Mucosa of stomach (tissue), 1 donor: ENCODE measurements at regions not wholly inside any gene's neighbourhood (a gene's known extent, or its start where the extent isn't known, plus 50 kb on each side); places are given as distances from the start of the nearest gene placed in this dataset.
A peak's percentile ranks its signal among the peaks of the same experiment; 100 is the strongest.

Experiments
- H3K27me3 ChIP-seq: one replicate; pipeline ENCODE4 v1.7.0; 2013; ENCODE audit warnings: mild to moderate bottlenecking, low read length; ENCODE audit not compliant: control insufficient read depth, insufficient read depth
- H3K36me3 ChIP-seq: one replicate; pipeline ENCODE4 v1.7.0; 2013; ENCODE audit warnings: low read length; ENCODE audit not compliant: control insufficient read depth, insufficient read depth
- H3K4me1 ChIP-seq: one replicate; pipeline ENCODE4 v1.7.0; 2013; ENCODE audit warnings: mild to moderate bottlenecking, low read length; ENCODE audit not compliant: control insufficient read depth, insufficient read depth
- H3K4me3 ChIP-seq: one replicate; pipeline ENCODE4 v1.7.0; 2013; ENCODE audit warnings: low read length
- H3K9ac ChIP-seq: one replicate; pipeline ENCODE4 v1.7.0; 2013; ENCODE audit warnings: mild to moderate bottlenecking, low read length, moderate library complexity
- H3K9me3 ChIP-seq: one replicate; pipeline ENCODE4 v1.7.0; 2013; ENCODE audit warnings: mild to moderate bottlenecking, low read length, moderate library complexity; ENCODE audit not compliant: control insufficient read depth
- donor health status: Pancreatic carcinoma.

DNA sequence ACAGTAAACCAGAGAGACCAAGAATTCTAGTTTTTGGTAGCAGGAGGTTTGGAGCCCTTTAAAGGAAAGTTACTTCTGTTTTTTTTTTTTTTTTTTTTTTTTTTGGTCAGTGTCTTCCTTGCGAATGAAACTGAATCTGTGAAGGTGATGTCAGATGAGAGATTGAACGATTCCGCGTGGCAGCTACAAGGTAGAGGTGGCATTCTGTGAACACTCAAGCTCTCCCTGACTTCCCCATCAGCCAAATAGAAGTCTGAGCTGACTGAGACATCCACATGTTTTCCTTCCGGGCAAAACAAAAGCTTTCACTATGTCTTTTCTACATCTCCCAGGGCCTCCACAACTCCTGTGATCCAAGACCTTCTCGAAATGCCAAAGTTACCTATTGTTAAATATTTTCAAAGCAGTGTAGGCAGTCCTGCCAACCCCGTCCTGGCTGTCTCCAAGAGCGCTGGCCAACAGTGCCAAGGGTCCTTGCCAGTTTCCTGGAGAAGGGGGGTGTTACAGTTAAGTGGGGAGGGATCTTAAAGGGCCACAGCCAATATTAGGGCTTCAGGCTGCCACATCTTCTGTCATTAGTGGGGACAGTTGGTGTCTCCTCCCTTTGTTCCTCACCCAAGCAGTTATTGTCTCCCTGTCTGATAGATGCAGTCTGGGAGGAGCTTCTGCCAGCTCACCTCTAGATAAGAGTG is 102.9 kb upstream of the SLC34A2 start:
- H3K4me1 ChIP-seq = peaks cover 19% of the 10 kb centered on the region
- no peaks in the 10 kb centered on the region for H3K27me3 ChIP-seq
- no peaks in the 10 kb centered on the region for H3K36me3 ChIP-seq
- no peaks in the 10 kb centered on the region for H3K9me3 ChIP-seq
- H3K4me3 ChIP-seq = no peak overlapping the region
- H3K9ac ChIP-seq = peak overlapping the region; percentile 24

GRCh38 chr4:25559508-25559907 is 96.1 kb upstream of the SLC34A2 start:
- no peaks in the 10 kb centered on the region for H3K36me3 ChIP-seq
- no peaks in the 10 kb centered on the region for H3K27me3 ChIP-seq
- no peak overlapping the region for H3K4me3 ChIP-seq
- no peak overlapping the region for H3K9ac ChIP-seq
- peaks cover 17% of the 10 kb centered on the region for H3K4me1 ChIP-seq
- H3K9me3 ChIP-seq = no peaks in the 10 kb centered on the region

DNA sequence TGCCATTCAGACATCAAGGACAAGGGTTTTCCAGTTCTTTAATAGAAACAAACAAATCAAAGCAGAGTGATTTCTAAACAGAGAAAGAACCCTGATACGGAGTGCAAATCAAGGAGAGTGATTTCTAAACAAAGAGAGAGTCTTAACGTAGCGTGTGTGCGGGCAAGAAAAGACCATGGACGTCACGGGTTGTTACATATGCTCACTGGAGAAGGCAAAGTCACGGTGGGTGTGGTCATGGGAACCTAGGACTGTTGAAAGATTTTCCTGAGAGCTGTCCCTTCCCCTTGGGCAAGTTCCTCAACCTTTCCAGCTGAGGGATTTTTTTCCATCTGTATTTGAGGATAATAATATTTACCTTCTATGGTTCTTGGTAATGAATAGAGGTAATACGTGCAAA is 95.0 kb upstream of the SLC34A2 start:
- H3K27me3 ChIP-seq = no peaks in the 10 kb centered on the region
- H3K4me3 ChIP-seq = no peak overlapping the region
- peaks cover 12% of the 10 kb centered on the region for H3K4me1 ChIP-seq
- H3K9ac ChIP-seq = no peak overlapping the region
- no peaks in the 10 kb centered on the region for H3K9me3 ChIP-seq
- H3K36me3 ChIP-seq = no peaks in the 10 kb centered on the region

GRCh38 chr4:25563071-25563564 is 92.5 kb upstream of the SLC34A2 start:
- Histone ChIP-seq H3K27me3 (no peaks in the 10 kb centered on the region), H3K4me3 (no peak overlapping the region), H3K9ac (no peak overlapping the region), H3K4me1 (peaks cover 12% of the 10 kb centered on the region), H3K36me3 (no peaks in the 10 kb centered on the region), H3K9me3 (no peaks in the 10 kb centered on the region)

- no peak overlapping the region for H3K9ac ChIP-seq
- H3K27me3 ChIP-seq = no peaks in the 10 kb centered on the region
- no peaks in the 10 kb centered on the region for H3K9me3 ChIP-seq
- peaks cover 27% of the 10 kb centered on the region for H3K4me1 ChIP-seq
- no peak overlapping the region for H3K4me3 ChIP-seq
- H3K36me3 ChIP-seq = no peaks in the 10 kb centered on the region
Observed at GRCh38 chr4:25564836-25565235, 90.8 kb upstream of the SLC34A2 start.

GRCh38 chr4:25567253-25567652 is 88.4 kb upstream of the SLC34A2 start:
- no peak overlapping the region for H3K9ac ChIP-seq
- H3K36me3 ChIP-seq = no peaks in the 10 kb centered on the region
- H3K9me3 ChIP-seq = no peaks in the 10 kb centered on the region
- no peak overlapping the region for H3K4me3 ChIP-seq
- H3K27me3 ChIP-seq = no peaks in the 10 kb centered on the region
- H3K4me1 ChIP-seq = peaks cover 24% of the 10 kb centered on the region

GRCh38 chr4:25569716-25570115 is 85.9 kb upstream of the SLC34A2 start:
- Histone ChIP-seq H3K9ac (no peak overlapping the region), H3K36me3 (no peaks in the 10 kb centered on the region), H3K27me3 (no peaks in the 10 kb centered on the region), H3K9me3 (no peaks in the 10 kb centered on the region), H3K4me3 (no peak overlapping the region), H3K4me1 (peaks cover 15% of the 10 kb centered on the region)

DNA sequence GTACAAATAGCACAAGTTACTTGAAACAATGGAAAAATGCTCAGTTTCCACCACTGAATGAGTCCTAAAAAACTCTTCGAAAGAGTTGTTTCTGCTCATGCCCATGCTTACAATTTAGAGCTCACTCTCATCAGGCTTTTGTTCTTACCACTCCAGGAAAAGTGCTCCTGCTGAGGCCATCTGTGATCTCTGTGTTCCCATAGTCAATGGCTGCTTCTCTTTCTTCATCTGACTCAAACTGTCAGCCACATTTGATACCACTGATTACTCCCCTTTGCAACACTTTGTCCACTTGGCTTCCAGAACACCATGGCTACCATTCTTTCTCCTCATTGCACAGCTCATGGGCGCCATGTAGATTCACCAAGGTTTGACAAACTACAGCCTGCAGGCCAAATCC is 80.0 kb upstream of the SLC34A2 start:
- no peaks in the 10 kb centered on the region for H3K36me3 ChIP-seq
- H3K4me3 ChIP-seq = no peak overlapping the region
- H3K9me3 ChIP-seq = no peaks in the 10 kb centered on the region
- H3K9ac ChIP-seq = no peak overlapping the region
- no peaks in the 10 kb centered on the region for H3K27me3 ChIP-seq
- no peaks in the 10 kb centered on the region for H3K4me1 ChIP-seq

- no peaks in the 10 kb centered on the region for H3K9me3 ChIP-seq
- H3K36me3 ChIP-seq = no peaks in the 10 kb centered on the region
- no peak overlapping the region for H3K9ac ChIP-seq
- H3K4me1 ChIP-seq = no peaks in the 10 kb centered on the region
- H3K4me3 ChIP-seq = no peak overlapping the region
- H3K27me3 ChIP-seq = no peaks in the 10 kb centered on the region
Observed at GRCh38 chr4:25578432-25578831, 77.2 kb upstream of the SLC34A2 start.

- H3K9me3 ChIP-seq = no peaks in the 10 kb centered on the region
- no peaks in the 10 kb centered on the region for H3K4me1 ChIP-seq
- no peak overlapping the region for H3K9ac ChIP-seq
- no peaks in the 10 kb centered on the region for H3K36me3 ChIP-seq
- no peak overlapping the region for H3K4me3 ChIP-seq
- H3K27me3 ChIP-seq = no peaks in the 10 kb centered on the region
Observed at GRCh38 chr4:25580633-25581467, 74.8 kb upstream of the SLC34A2 start.

DNA sequence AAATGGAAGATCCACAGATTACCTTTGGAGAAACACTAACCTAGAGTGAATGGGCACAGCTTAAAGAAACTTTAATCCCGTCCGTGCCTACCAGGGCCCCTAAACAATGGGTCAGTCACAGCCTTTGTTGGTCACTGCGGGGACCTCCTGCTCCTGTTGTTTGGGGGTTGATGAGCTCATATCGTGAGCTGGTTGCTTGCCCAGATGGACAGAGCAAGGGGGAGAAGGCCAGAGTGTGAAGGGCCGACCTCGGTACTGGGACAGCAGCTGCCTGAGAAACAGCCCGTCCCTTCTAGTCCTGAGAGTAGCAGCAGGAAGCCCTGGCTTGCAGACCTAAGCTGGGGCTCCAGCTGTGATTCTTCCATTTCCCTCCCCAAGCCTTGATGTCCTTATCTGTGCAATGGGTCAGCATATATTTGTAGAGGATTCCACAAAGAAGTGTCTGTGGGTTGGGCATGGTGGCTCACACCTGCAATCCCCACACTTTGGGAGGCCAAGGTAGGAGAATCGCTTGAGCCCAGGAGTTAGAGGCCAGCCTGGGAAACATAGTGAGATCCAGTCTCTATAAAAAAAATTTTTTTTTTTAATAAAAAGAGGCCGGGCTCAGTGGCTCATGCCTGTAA is 69.6 kb upstream of the SLC34A2 start:
- Histone ChIP-seq H3K9me3 (no peaks in the 10 kb centered on the region), H3K36me3 (no peaks in the 10 kb centered on the region), H3K27me3 (no peaks in the 10 kb centered on the region), H3K4me1 (no peaks in the 10 kb centered on the region), H3K4me3 (no peak overlapping the region), H3K9ac (no peak overlapping the region)

- Histone ChIP-seq H3K4me1 (no peaks in the 10 kb centered on the region), H3K9ac (no peak overlapping the region), H3K27me3 (no peaks in the 10 kb centered on the region), H3K36me3 (no peaks in the 10 kb centered on the region), H3K9me3 (no peaks in the 10 kb centered on the region), H3K4me3 (no peak overlapping the region)
Observed at GRCh38 chr4:25588206-25588605, 67.4 kb upstream of the SLC34A2 start.
